ENCODE measurements at regions not wholly inside any gene's neighbourhood (a gene's known extent, or its start where the extent isn't known, plus 50 kb on each side); places are given as distances from the start of the nearest gene placed in this dataset.

DNA sequence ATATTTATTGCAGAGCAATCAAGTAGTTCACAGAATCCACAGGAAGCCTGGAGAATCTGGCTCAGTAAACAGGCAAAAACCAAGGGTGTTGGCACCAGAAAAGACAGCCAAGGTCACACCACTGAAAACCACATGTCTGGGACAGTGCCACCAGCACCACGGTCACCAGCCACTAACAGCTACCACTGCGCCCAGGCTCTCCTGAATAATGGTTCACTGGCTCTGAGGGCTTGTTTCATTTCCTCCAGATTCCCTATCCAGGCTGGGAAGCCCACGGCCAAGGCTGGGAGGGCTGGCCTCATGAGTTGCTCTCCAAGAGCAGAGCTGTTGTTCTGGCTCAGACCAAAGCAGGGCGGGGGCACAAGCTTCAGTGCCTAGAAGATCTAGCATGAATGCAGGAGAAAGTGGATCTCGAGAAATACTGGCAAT lies 54.5 kb upstream of the PTGFRN start:
- WGBS, 2 experiments (ENCODE audit: extremely low coverage in 2 of 2, insufficient read length in 1 of 2) = no CpG with 5 or more reads among the region's 5 CpGs
- Histone ChIP-seq H3K4ac (ENCODE audit: low read depth, low read length) (no peak overlapping the region), H3K79me1 (ENCODE audit: low read depth in 1 of 2, low read length in 2 of 2) (no peaks in the 10 kb centered on the region), H3K36me3 (ENCODE audit: control insufficient read depth, insufficient read depth, low read length) (no peaks in the 10 kb centered on the region), H3K4me2 (ENCODE audit: low read depth, low read length) (no peak overlapping the region; the same call in 1 of the 2 replicates), H3K56ac (ENCODE audit: extremely low read depth, insufficient read depth, low read length) (no peak overlapping the region), H4K91ac (ENCODE audit: insufficient read depth, low read depth, low read length) (no peak overlapping the region), H3K4me1 (ENCODE audit: control insufficient read depth, insufficient read depth, low read length) (no peaks in the 10 kb centered on the region), H3K27ac (ENCODE audit: insufficient read depth, low read length) (no peak overlapping the region), H4K5ac (ENCODE audit: low read depth, low read length) (no peak overlapping the region), H2BK20ac (ENCODE audit: low read depth, low read length) (no peak overlapping the region), H3K4me3 (ENCODE audit: insufficient read depth, low read depth, low read length) (no peak overlapping the region), H3K9ac (ENCODE audit: low read depth, low read length) (no peak overlapping the region), H3K14ac (replicated peaks; ENCODE audit: low read depth, low read length) (no peak overlapping the region), H4K8ac (ENCODE audit: low read depth in 2 of 2, low read length in 2 of 2) (no peak overlapping the region), H2BK5ac (ENCODE audit: low read depth, low read length, poor library complexity, severe bottlenecking) (no peak overlapping the region), H2AFZ (replicated peaks; ENCODE audit: low read length, poor library complexity) (no peak overlapping the region), H3K18ac (ENCODE audit: low read depth, low read length) (no peak overlapping the region), H2BK15ac (ENCODE audit: low read depth, low read length) (no peak overlapping the region), H2BK120ac (ENCODE audit: low read depth, low read length) (no peak overlapping the region), H3K9me3 (ENCODE audit: control insufficient read depth, insufficient read depth, low read length) (no peaks in the 10 kb centered on the region), H3K27me3 (ENCODE audit: control insufficient read depth, insufficient read depth, low read length) (no peaks in the 10 kb centered on the region), H4K20me1 (ENCODE audit: insufficient read depth, low read length) (no peaks in the 10 kb centered on the region), H2AK5ac (ENCODE audit: low read depth, low read length) (no peak overlapping the region), H3K23ac (ENCODE audit: low read depth, low read length) (no peak overlapping the region), H2AK9ac (replicated peaks; ENCODE audit: low read depth, low read length, poor library complexity) (no peak overlapping the region), H3K9me1 (ENCODE audit: insufficient read depth, low read length) (no peaks in the 10 kb centered on the region)
- intact Hi-C loops (cut with micrococcal nuclease) (no loop called here), dilution Hi-C loops (cut with HindIII; ENCODE audit: low sequenced_read_pairs, unreplicated experiment) (no loop called here), in situ Hi-C loops (cut with MboI; ENCODE audit: low sequenced_read_pairs) (no loop called here)
- ChIA-PET CTCF (no interaction called here), POLR2A (ENCODE audit: unreplicated experiment) (no interaction called here)
- no TSS peak for BruUV-seq (replicated peaks)
- no peak; the same call in 1 of the 2 replicates for ATAC-seq (ENCODE audit: low read depth)
- TF ChIP-seq MAFK (IDR thresholded peaks at IDR 0.05; ENCODE audit: low read depth, low read length) (no peak), RCOR1 (IDR thresholded peaks at IDR 0.05; ENCODE audit: insufficient replicate concordance, low read length) (no peak), BHLHE40 (IDR thresholded peaks at IDR 0.05; ENCODE audit: low read depth, low read length) (no peak), USF2 (IDR thresholded peaks at IDR 0.05; ENCODE audit: low read depth, low read length) (no peak), POLR2A (IDR thresholded peaks at IDR 0.05; ENCODE audit: low read depth, low read length) (no peak)
- DNase-seq = no peak

Data from IMR-90 (cell line).